Osteoblast (primary cell): ENCODE measurements at regions not wholly inside any gene's neighbourhood (a gene's known extent, or its start where the extent isn't known, plus 50 kb on each side); places are given as distances from the start of the nearest gene placed in this dataset.
A peak's percentile ranks its signal among the peaks of the same experiment; 100 is the strongest.

Experiments used
- DNase-seq: peaks from one replicate; pipeline ENCODE4 v3.0.0; 2011; ENCODE audit warnings: low spot score, mixed read lengths; ENCODE audit not compliant: insufficient read length; ENCODE audit errors: missing footprints
- H2AFZ ChIP-seq: 2 replicates; pipeline ENCODE4 v1.6.0; 2011; ENCODE audit warnings: mild to moderate bottlenecking, low read length
- H3K27ac ChIP-seq: 2 replicates; pipeline ENCODE4 v1.5.1; 2011; ENCODE audit warnings: mild to moderate bottlenecking, low read depth, low read length, moderate library complexity
- H3K27me3 ChIP-seq: 2 replicates; pipeline ENCODE4 v1.6.0; 2012; ENCODE audit warnings: mild to moderate bottlenecking, control low read depth, inconsistent platforms, low read length, moderate library complexity; ENCODE audit not compliant: insufficient read depth
- H3K36me3 ChIP-seq: 2 replicates; pipeline ENCODE4 v1.5.1; 2011; ENCODE audit warnings: mild to moderate bottlenecking, low read length, control low read depth, moderate library complexity; ENCODE audit not compliant: insufficient read depth
- H3K4me1 ChIP-seq: 2 replicates; pipeline ENCODE4 v1.5.1; 2011; ENCODE audit warnings: mild to moderate bottlenecking, low read length, control low read depth, moderate library complexity; ENCODE audit not compliant: insufficient read depth
- H3K4me2 ChIP-seq: 2 replicates; pipeline ENCODE4 v1.6.0; 2011; ENCODE audit warnings: mild to moderate bottlenecking, low read length; ENCODE audit not compliant: insufficient read depth
- H3K4me3 ChIP-seq: fragments of 200-600 bp; sonication (generic); 3 replicates; pipeline ENCODE4 v1.5.1; 2012; ENCODE audit warnings: mild to moderate bottlenecking, low read length, inconsistent platforms; ENCODE audit not compliant: insufficient read depth
- H3K79me2 ChIP-seq: 2 replicates; pipeline ENCODE4 v1.6.0; 2012; ENCODE audit warnings: mild to moderate bottlenecking, low read length, control low read depth, inconsistent platforms; ENCODE audit not compliant: insufficient read depth
- H3K9me3 ChIP-seq: 2 replicates; pipeline ENCODE4 v1.5.1; 2011; ENCODE audit warnings: low read depth, low read length, control low read depth
- H4K20me1 ChIP-seq: 2 replicates; pipeline ENCODE4 v1.6.0; 2012; ENCODE audit warnings: mild to moderate bottlenecking, low read length, control low read depth; ENCODE audit not compliant: insufficient read depth
- CTCF ChIP-seq: IDR thresholded peaks from 2 replicates; pipeline ENCODE4 v1.5.1; 2011; ENCODE audit warnings: mild to moderate bottlenecking, low read depth, low read length, moderate library complexity; ENCODE audit errors: extremely low read depth

GRCh38 chr2:122514451-122514996, 759.1 kb downstream of the TSN start:
- Histone ChIP-seq H3K9me3 (no peaks in the 10 kb centered on the region), H3K27ac (no peak overlapping the region), H4K20me1 (no peaks in the 10 kb centered on the region), H3K36me3 (no peaks in the 10 kb centered on the region), H3K4me1 (no peaks in the 10 kb centered on the region), H3K4me2 (no peak overlapping the region), H3K4me3 (no peak overlapping the region), H3K27me3 (no peaks in the 10 kb centered on the region), H3K79me2 (no peaks in the 10 kb centered on the region), H2AFZ (no peak overlapping the region)
- DNase-seq, result no peak
- no peak for TF ChIP-seq CTCF

- H3K79me2 ChIP-seq, result no peaks in the 10 kb centered on the region
- DNase-seq, result no peak
- no peak for TF ChIP-seq CTCF
- H3K4me1 ChIP-seq, result no peaks in the 10 kb centered on the region
- H3K36me3 ChIP-seq, result no peaks in the 10 kb centered on the region
- H3K4me3 ChIP-seq, result no peak overlapping the region
- H4K20me1 ChIP-seq, result no peaks in the 10 kb centered on the region
- no peaks in the 10 kb centered on the region for H3K9me3 ChIP-seq
- no peaks in the 10 kb centered on the region for H3K27me3 ChIP-seq
- no peak overlapping the region for H3K4me2 ChIP-seq
- no peak overlapping the region for H2AFZ ChIP-seq
- H3K27ac ChIP-seq, result no peak overlapping the region
Measured at GRCh38 chr2:122515731-122516290, 760.4 kb downstream of the TSN start.

GRCh38 chr2:122516775-122517174, 761.3 kb downstream of the TSN start:
- no peak overlapping the region for H3K27ac ChIP-seq
- no peak for TF ChIP-seq CTCF
- H3K36me3 ChIP-seq, result no peaks in the 10 kb centered on the region
- no peaks in the 10 kb centered on the region for H3K4me1 ChIP-seq
- H2AFZ ChIP-seq, result no peak overlapping the region
- no peak overlapping the region for H3K4me2 ChIP-seq
- no peaks in the 10 kb centered on the region for H4K20me1 ChIP-seq
- no peaks in the 10 kb centered on the region for H3K27me3 ChIP-seq
- no peak for DNase-seq
- no peaks in the 10 kb centered on the region for H3K9me3 ChIP-seq
- no peaks in the 10 kb centered on the region for H3K79me2 ChIP-seq
- H3K4me3 ChIP-seq, result no peak overlapping the region

- H3K27me3 ChIP-seq, result no peaks in the 10 kb centered on the region
- no peaks in the 10 kb centered on the region for H3K4me1 ChIP-seq
- peak; percentile 7 for TF ChIP-seq CTCF
- H3K36me3 ChIP-seq, result no peaks in the 10 kb centered on the region
- no peaks in the 10 kb centered on the region for H3K79me2 ChIP-seq
- no peak overlapping the region for H3K4me2 ChIP-seq
- no peaks in the 10 kb centered on the region for H4K20me1 ChIP-seq
- H3K27ac ChIP-seq, result no peak overlapping the region
- H2AFZ ChIP-seq, result no peak overlapping the region
- no peaks in the 10 kb centered on the region for H3K9me3 ChIP-seq
- H3K4me3 ChIP-seq, result no peak overlapping the region
- no peak for DNase-seq
Measured at GRCh38 chr2:122519366-122519765, 763.9 kb downstream of the TSN start.
